Muscle layer of duodenum (tissue), 2 donors: ENCODE measurements at regions not wholly inside any gene's neighbourhood (a gene's known extent, or its start where the extent isn't known, plus 50 kb on each side); places are given as distances from the start of the nearest gene placed in this dataset.
"Not testable (repeated sequence)": the region's sequence is repeated elsewhere in the genome, so short reads cannot be mapped to it uniquely, and the experiment has no call there.

ENCODE experiments used
- H3K27ac ChIP-seq: one replicate; pipeline ENCODE4 v1.7.0; 2013; ENCODE audit warnings: mild to moderate bottlenecking, low read length
- H3K27me3 ChIP-seq: one replicate; pipeline ENCODE4 v1.7.0; 2013; ENCODE audit warnings: low read depth, mild to moderate bottlenecking, control low read depth, low read length
- H3K36me3 ChIP-seq, 2 donors: one replicate each; pipeline ENCODE4 v1.7.0; 2013; ENCODE audit warnings: low read length in 2 of 2, control low read depth in 1 of 2, mild to moderate bottlenecking in 1 of 2; ENCODE audit not compliant: insufficient read depth in 2 of 2, control insufficient read depth in 1 of 2
- H3K4me1 ChIP-seq, 2 donors: one replicate each; pipeline ENCODE4 v1.7.0; 2013; ENCODE audit warnings: low read length in 2 of 2, mild to moderate bottlenecking in 2 of 2, control low read depth in 1 of 2, moderate library complexity in 1 of 2; ENCODE audit not compliant: insufficient read depth in 2 of 2, control insufficient read depth in 1 of 2
- H3K4me3 ChIP-seq, 2 donors: one replicate each; pipeline ENCODE4 v1.7.0; 2013; ENCODE audit warnings: low read length in 2 of 2, low read depth in 1 of 2, mild to moderate bottlenecking in 1 of 2
- H3K9me3 ChIP-seq, 2 donors: one replicate each; pipeline ENCODE4 v1.7.0; 2013; ENCODE audit warnings: low read length in 2 of 2, control low read depth in 1 of 2, mild to moderate bottlenecking in 1 of 2; ENCODE audit not compliant: control insufficient read depth in 1 of 2
- donor health status: healthy.

DNA sequence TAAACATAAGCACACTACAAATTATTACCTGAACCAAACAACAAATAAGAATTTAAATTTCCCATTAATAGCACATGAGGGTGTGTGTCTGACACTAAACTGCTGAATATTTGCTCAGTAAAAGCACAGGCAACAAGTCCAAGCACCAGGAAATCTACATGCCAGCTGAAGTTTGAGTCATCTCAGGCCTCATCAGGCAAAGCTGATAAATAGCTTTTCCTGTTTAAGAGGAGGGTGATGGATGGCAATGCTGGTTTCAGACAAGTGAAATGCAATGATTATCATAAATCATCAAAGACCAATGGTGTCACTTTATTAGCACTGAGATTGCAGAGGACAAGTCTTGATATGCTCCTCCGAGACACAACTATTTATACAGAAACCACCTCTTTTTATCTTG is 1668.0 kb upstream of the C9orf72 start:
- no peaks in the 10 kb centered on the region for H3K4me1 ChIP-seq
- no peak overlapping the region for H3K4me3 ChIP-seq
- no peak overlapping the region for H3K27ac ChIP-seq
- no peaks in the 10 kb centered on the region for H3K36me3 ChIP-seq
- no peaks in the 10 kb centered on the region for H3K27me3 ChIP-seq
- no peaks in the 10 kb centered on the region for H3K9me3 ChIP-seq

DNA sequence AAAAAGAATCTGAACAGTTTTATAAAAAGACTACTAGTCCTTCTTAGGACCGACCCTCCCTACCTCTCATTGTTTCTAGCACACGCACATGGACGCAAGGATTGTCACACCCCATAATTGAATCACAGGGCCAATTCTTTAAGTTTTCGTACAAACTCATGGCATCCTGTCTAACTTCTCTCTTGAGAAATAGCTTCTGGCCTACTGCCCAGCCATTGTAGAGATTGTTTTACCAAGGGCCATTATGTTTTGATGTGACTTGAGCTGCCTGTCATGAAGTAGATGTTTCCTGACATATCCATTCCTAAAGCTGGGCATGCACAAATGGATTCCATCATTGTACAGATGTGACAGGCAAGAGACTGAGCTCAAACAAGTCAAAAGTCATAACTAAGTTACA is 1672.1 kb upstream of the C9orf72 start:
- Histone ChIP-seq H3K27ac (no peak overlapping the region), H3K4me1 (no peaks in the 10 kb centered on the region), H3K4me3 (no peak overlapping the region), H3K9me3 (no peaks in the 10 kb centered on the region), H3K27me3 (no peaks in the 10 kb centered on the region), H3K36me3 (no peaks in the 10 kb centered on the region)

GRCh38 chr9:29270400-29270799 is 1697.1 kb upstream of the C9orf72 start:
- not testable (repeated sequence) for H3K4me1 ChIP-seq, H3K9me3 ChIP-seq, H3K27me3 ChIP-seq, H3K4me3 ChIP-seq, H3K36me3 ChIP-seq, H3K27ac ChIP-seq

DNA sequence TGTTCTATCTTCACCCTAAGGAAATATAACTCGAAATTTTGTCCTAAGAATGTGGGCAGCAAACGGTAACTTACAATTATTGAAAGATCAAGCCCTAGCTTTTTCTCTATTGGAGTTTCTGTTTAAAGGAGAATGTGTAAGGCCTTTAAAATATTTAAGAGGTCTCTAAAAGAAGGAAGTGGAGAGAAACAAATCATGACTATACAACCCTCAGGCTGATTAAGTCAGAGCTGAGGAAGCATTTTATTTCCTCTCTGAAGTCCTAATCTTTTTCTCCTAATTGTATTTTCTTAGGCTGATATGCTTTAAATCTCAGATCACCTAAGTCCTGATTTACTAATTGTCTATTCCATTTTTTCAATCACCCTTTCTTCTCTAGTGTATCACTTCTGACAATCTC is 1708.8 kb upstream of the C9orf72 start:
- H3K9me3 ChIP-seq = no peaks in the 10 kb centered on the region

GRCh38 chr9:29285818-29286217 is 1712.5 kb upstream of the C9orf72 start:
- Histone ChIP-seq H3K9me3 (no peaks in the 10 kb centered on the region), H3K36me3 (no peaks in the 10 kb centered on the region), H3K27ac (no peak overlapping the region), H3K4me1 (no peaks in the 10 kb centered on the region), H3K4me3 (no peak overlapping the region), H3K27me3 (no peaks in the 10 kb centered on the region)

More for the DNA sequence above, 1708.8 kb upstream of the C9orf72 start:
- no peaks in the 10 kb centered on the region for H3K27me3 ChIP-seq
- no peaks in the 10 kb centered on the region for H3K4me1 ChIP-seq
- H3K4me3 ChIP-seq = no peak overlapping the region
- no peaks in the 10 kb centered on the region for H3K36me3 ChIP-seq
- no peak overlapping the region for H3K27ac ChIP-seq

GRCh38 chr9:29289365-29289764 is 1716.1 kb upstream of the C9orf72 start:
- no peaks in the 10 kb centered on the region for H3K4me1 ChIP-seq
- H3K4me3 ChIP-seq = no peak overlapping the region
- H3K9me3 ChIP-seq = peaks cover 0 to 2% of the 10 kb centered on the region in 2 donors
- H3K36me3 ChIP-seq = no peaks in the 10 kb centered on the region
- H3K27ac ChIP-seq = no peak overlapping the region
- H3K27me3 ChIP-seq = no peaks in the 10 kb centered on the region

DNA sequence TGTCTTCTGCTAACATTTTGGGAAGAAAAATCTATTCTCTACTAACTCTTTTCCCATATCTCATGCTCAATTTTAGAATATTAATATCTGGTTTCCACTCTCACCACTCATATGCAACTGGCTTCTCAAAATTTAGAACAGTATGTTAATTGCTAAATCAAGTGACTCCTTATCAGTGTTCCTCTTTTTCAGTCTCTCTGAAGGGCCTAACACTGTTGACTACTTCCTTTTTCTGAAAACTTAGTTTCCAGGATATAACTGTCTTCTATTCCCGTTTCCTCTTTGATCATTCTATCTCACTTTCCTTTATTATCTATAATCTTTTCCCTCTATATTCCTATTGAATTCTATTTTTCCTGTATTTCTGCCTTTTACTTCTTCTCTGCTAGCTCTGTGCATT is 1717.2 kb upstream of the C9orf72 start:
- no peaks in the 10 kb centered on the region for H3K27me3 ChIP-seq
- no peak overlapping the region for H3K4me3 ChIP-seq
- no peaks in the 10 kb centered on the region for H3K36me3 ChIP-seq
- no peak overlapping the region for H3K27ac ChIP-seq
- H3K9me3 ChIP-seq = peaks cover 0 to 6% of the 10 kb centered on the region in 2 donors
- no peaks in the 10 kb centered on the region for H3K4me1 ChIP-seq

DNA sequence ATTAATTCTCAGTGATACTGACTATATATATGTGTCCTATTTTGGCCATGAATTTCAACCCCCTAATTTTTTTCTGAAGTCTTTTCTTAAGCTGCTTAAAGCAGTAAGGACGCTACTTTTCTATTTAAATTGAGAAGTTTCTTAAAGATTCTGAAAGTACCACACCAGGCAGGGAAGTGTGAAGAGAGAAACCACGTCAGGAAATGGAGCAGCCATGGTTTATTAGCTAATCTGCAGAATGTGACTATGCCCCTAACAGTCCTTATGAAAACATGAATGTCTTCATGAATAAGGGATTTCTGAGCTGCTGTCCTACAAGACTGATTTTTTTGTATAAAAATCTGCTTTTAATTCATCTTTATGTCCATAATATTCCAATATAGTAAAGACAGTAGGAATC is 1724.3 kb upstream of the C9orf72 start:
- H3K9me3 ChIP-seq = peaks cover 0 to 8% of the 10 kb centered on the region in 2 donors
- no peaks in the 10 kb centered on the region for H3K36me3 ChIP-seq
- no peak overlapping the region for H3K4me3 ChIP-seq
- no peaks in the 10 kb centered on the region for H3K4me1 ChIP-seq
- H3K27me3 ChIP-seq = no peaks in the 10 kb centered on the region
- H3K27ac ChIP-seq = no peak overlapping the region

GRCh38 chr9:29311221-29311620 is 1737.9 kb upstream of the C9orf72 start:
- H3K9me3 ChIP-seq = no peaks in the 10 kb centered on the region
- no peaks in the 10 kb centered on the region for H3K4me1 ChIP-seq
- no peaks in the 10 kb centered on the region for H3K27me3 ChIP-seq
- no peak overlapping the region for H3K4me3 ChIP-seq
- no peaks in the 10 kb centered on the region for H3K36me3 ChIP-seq
- no peak overlapping the region for H3K27ac ChIP-seq

DNA sequence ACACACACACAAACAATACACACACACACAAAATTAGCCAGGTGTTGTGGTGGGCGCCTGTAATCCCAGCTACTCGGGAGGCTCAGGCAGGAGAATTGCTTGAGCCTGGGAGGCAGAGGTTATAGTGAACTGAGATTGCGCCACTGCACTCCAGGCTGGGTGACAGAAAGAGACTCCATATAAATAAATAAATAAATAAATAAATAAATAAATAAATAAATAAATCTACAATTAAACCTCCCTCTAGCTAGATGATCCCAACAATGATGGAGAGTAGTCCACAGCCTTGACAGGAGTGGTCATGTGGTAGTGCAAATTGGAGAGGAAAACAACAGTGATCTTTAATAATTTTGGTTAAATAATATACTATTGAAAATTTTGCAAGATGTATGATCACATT is 1739.0 kb upstream of the C9orf72 start:
- Histone ChIP-seq H3K4me1 (no peaks in the 10 kb centered on the region), H3K27ac (no peak overlapping the region), H3K36me3 (no peaks in the 10 kb centered on the region), H3K9me3 (no peaks in the 10 kb centered on the region), H3K27me3 (no peaks in the 10 kb centered on the region), H3K4me3 (no peak overlapping the region)

GRCh38 chr9:29319736-29320513 is 1746.6 kb upstream of the C9orf72 start:
- Histone ChIP-seq H3K9me3 (no peaks in the 10 kb centered on the region), H3K4me3 (no peak overlapping the region), H3K27ac (no peak overlapping the region), H3K4me1 (no peaks in the 10 kb centered on the region), H3K36me3 (no peaks in the 10 kb centered on the region), H3K27me3 (no peaks in the 10 kb centered on the region)

GRCh38 chr9:29322240-29322639 is 1749.0 kb upstream of the C9orf72 start:
- no peaks in the 10 kb centered on the region for H3K27me3 ChIP-seq
- H3K36me3 ChIP-seq = no peaks in the 10 kb centered on the region
- no peaks in the 10 kb centered on the region for H3K4me1 ChIP-seq
- no peak overlapping the region for H3K4me3 ChIP-seq
- no peak overlapping the region for H3K27ac ChIP-seq
- no peaks in the 10 kb centered on the region for H3K9me3 ChIP-seq
